GM18870 (cell line): ENCODE measurements at regions not wholly inside any gene's neighbourhood (a gene's known extent, or its start where the extent isn't known, plus 50 kb on each side); places are given as distances from the start of the nearest gene placed in this dataset.
"Not testable (repeated sequence)": the region's sequence is repeated elsewhere in the genome, so short reads cannot be mapped to it uniquely, and the experiment has no call there.

Experiments
- ATAC-seq: cut with Tn5 transposase; IDR thresholded peaks from one replicate; pipeline ENCODE4 v1.9.1; 2021; ENCODE audit warnings: moderate library complexity; ENCODE audit not compliant: unreplicated experiment

- no peak for ATAC-seq
These were observed 57.9 kb downstream of the PYDC2 start for GRCh38 chr3:191518861-191519260.

- ATAC-seq, result no peak
These were observed 60.1 kb downstream of the PYDC2 start for GRCh38 chr3:191521055-191521454.

- ATAC-seq, result no peak
These were observed 62.2 kb downstream of the PYDC2 start for GRCh38 chr3:191523148-191523547.

- no peak for ATAC-seq
These were observed 67.6 kb downstream of the PYDC2 start for GRCh38 chr3:191528589-191528988.

- no peak for ATAC-seq
These were observed 69.0 kb downstream of the PYDC2 start for GRCh38 chr3:191529992-191530391.

GRCh38 chr3:191531434-191531972, 70.5 kb downstream of the PYDC2 start:
- no peak for ATAC-seq

GRCh38 chr3:191543018-191543417, 82.1 kb downstream of the PYDC2 start:
- no peak for ATAC-seq

GRCh38 chr3:191543897-191544296, 82.9 kb downstream of the PYDC2 start:
- no peak for ATAC-seq

GRCh38 chr3:191549357-191549756, 88.4 kb downstream of the PYDC2 start:
- ATAC-seq, result no peak

- no peak for ATAC-seq
These were observed 94.1 kb downstream of the PYDC2 start for GRCh38 chr3:191555037-191555436.

GRCh38 chr3:191557322-191557721, 96.4 kb downstream of the PYDC2 start:
- ATAC-seq, result no peak

GRCh38 chr3:191563722-191564121, 102.8 kb downstream of the PYDC2 start:
- no peak for ATAC-seq

- no peak for ATAC-seq
These were observed 105.5 kb downstream of the PYDC2 start for GRCh38 chr3:191566469-191566868.

- ATAC-seq, result no peak
These were observed 107.2 kb downstream of the PYDC2 start for GRCh38 chr3:191568206-191568605.

- ATAC-seq, result no peak
These were observed 131.1 kb downstream of the PYDC2 start for GRCh38 chr3:191592105-191592504.

- ATAC-seq, result no peak
These were observed 132.5 kb downstream of the PYDC2 start for GRCh38 chr3:191593486-191593885.

GRCh38 chr3:191615511-191615910, 154.5 kb downstream of the PYDC2 start:
- ATAC-seq, result not testable (repeated sequence)

GRCh38 chr3:191624299-191624698, 163.3 kb downstream of the PYDC2 start:
- ATAC-seq, result no peak

- no peak for ATAC-seq
These were observed 166.1 kb downstream of the PYDC2 start for GRCh38 chr3:191627064-191627463.

- no peak for ATAC-seq
These were observed 167.6 kb downstream of the PYDC2 start for GRCh38 chr3:191628571-191628970.

- ATAC-seq, result no peak
These were observed 170.5 kb downstream of the PYDC2 start for GRCh38 chr3:191631496-191631895.

- ATAC-seq, result no peak
These were observed 173.9 kb downstream of the PYDC2 start for GRCh38 chr3:191634902-191635301.

GRCh38 chr3:191637611-191638010, 176.6 kb downstream of the PYDC2 start:
- no peak for ATAC-seq
